NOMO-1 (cell line): ENCODE measurements at regions not wholly inside any gene's neighbourhood (a gene's known extent, or its start where the extent isn't known, plus 50 kb on each side); places are given as distances from the start of the nearest gene placed in this dataset.

ENCODE experiments used
- DNase-seq, 2 experiments: peaks; one replicate each; lab custom pipeline; 2025; ENCODE audit not compliant: unreplicated experiment in 2 of 2; lab: John Stamatoyannopoulos, UW

DNA sequence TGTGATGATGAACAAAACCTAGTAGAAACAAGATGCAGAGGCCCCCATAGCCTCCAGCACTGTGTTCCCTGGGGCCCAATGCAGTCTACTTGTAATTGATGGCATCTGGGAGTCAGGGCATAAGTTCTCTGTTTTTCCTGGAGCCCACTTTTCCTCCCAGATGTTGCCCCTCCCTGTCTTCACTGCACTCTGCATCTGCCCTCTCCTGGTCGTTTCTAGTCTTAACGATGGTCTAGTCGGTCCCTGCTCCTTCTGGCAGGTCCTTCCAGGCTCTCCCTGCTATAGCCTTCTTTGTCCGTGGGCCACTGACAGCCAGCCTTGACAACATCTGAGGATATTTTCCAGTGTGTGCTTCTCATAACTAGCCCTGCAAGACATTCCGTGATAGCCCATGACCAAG is 208.3 kb downstream of the GXYLT1 start:
- DNase-seq = no peak

DNA sequence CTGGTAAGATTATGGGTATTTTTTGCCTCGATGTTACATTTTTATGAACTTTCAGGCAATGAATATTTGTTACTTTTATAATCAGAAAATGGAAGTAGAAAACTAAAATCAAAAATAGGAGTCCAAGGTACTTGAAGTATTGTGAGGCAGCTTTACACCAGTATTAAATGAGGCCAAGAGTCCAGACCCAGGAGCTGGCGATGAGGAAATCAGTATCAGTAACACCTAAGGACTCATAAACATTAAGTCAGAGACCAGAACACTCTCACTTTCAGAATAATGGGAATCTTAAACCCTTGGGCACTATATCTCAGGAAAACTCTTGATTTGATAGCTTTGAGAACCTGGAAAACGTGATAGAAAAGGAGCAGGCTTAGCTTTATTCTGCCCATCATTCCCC is 208.8 kb downstream of the GXYLT1 start:
- DNase-seq = no peak

DNA sequence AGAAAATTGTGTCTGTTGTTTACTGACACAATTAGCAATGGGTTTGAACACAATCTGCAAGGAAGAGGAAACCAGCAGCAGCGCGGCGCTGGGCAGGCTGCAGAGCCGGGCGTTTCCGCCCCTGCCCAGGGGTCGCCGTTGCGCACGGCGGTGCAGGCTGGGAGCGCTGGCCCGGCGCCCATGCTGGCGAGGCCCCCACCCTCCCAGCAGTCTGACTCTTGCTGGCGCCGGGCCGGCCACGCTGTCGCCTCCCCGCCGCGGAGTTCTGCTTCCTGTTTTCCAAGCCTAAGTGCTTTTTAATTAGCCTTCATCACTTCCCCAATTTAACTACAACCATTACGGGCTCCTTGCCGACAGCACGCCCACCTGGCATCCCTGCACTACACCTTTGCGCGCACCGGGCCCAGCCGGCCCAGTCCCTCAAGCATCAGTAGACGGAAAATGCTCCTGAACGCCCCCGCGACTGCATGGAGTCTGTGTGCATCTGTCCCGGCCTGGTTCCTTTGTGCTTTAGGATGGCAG is 212.1 kb downstream of the GXYLT1 start:
- DNase-seq = peak; percentile 93 to 99

DNA sequence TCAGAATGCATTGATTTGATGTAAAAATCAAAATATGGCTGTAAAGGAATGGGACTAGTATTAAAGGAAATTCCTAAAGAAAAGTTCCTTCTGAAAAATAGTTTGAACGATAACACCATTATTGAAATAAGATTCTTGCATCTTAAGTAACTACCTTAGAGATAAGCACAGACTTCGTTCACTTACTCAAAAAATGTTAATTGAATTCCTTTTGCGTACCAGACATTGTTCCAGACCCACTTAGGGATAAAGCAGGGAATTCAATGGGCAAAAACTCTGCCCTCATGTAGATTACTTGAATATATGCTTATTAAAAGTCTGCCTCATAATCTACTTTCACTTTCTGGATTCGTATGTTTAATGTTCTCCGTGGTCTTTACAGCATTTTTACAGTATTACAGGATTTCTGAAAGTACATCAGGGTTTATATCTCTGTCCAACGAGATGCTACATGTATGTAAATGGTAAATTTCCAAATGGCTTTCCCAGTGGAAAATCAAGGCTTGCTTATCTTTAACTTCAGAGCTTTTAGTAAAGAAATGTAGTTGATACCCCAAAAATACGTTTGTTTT is 213.7 kb downstream of the GXYLT1 start:
- DNase-seq = no peak

DNA sequence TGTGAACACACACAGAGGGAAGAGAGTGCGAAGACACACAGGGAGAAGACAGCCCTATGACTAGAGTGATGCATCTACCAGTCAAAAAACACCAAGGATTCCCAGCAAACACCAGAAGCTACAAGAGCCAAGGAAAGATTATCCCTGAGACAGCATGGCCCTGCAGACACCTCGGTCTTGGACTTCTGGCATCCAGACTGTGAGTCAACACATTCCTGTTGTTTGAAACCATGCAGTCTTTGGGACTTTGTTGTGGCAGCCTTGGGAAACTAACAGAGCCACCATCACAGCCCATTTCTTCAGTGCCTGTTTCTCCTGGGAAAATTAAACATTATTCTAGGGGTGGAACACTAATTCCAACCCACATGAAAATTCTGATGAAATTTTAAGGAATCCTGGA is 220.6 kb downstream of the GXYLT1 start:
- no peak for DNase-seq

DNA sequence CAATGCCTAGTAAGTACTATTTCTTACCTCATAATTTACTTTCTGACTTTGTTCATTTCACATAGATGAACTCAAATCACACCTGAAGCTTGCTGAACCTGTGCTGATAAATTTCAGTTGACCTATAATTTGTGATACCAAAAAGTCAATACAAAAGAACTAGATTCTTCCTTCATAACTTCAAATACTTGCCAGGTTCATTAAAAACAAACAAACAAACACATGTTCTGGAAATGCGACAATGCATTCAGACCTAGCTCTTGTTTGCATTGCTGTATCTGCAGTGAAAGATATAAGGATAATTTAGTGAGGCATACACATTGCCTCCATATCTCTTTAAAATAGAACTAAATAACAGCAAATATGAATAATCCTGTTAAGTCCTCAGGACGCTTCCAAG is 221.3 kb downstream of the GXYLT1 start:
- DNase-seq = no peak

DNA sequence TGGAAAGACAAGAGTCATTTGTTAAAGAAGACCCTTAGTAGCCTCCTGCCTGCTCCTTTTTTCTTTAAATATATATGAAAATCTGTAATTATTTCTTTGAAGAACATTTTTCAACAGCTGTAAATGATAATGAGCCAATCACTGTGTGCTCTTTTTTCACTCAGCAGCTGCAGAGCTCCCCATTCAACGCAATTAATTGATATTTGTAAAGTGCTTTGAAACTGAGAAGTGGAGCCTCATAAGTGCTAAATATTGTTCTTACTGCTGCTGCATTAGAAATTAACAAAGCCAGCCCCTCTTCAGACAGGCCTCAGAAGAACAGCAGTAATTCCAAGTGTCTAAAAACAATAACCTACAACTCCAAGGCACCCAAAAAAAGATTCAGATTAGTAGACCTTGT is 224.3 kb downstream of the GXYLT1 start:
- no peak for DNase-seq

DNA sequence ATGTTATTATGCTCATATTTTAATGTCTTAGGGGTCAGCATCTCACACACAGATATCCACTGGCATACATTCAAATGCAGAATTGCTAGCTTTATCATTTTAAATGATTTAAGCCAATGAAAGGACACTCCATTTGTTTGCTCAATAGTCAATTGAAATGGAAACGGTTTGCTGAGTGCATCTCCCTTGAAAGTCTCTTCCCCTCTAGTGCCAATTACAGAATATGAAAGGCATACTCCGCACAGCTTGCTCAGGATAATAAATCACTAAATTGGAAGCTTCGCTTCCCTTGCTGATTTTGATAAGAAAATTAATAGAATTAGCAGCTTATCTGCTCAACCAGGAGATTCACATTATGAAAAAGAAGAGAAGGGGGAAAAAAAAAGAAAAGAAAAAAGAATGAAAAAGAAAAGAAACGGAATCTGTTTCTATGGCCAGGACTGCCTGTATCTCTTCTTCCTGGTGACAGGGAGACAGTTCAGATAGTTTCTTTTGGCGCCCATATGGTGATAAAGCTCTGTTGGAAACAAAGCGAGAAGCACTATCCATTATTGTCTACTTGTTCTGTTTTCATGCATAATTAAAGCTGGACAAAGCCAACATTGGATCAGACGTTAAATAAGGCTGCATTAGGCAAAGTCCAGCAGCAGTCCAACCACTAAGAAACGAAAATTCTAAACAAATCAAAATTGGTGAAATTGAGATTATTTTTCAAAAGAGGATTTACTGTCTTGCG is 225.0 kb downstream of the GXYLT1 start:
- no peak for DNase-seq

DNA sequence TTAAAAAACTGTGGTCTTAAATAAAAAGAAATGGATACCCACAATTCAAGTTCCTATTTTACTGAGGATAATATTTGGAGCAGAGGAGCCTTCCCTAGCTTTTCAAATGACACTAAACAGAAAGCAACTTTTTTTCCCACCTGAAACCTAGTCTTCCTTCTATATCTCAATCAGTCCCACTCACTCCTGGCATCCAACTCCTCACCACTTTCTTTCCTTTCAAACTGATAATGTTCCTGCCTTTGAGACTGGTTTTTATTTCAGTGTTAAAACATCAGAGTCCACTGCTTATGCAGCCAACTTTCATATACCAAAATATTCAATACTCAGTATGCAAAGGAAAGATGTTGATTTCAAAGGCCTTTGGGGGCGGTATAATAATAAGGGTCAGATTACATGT is 225.6 kb downstream of the GXYLT1 start:
- DNase-seq = no peak

DNA sequence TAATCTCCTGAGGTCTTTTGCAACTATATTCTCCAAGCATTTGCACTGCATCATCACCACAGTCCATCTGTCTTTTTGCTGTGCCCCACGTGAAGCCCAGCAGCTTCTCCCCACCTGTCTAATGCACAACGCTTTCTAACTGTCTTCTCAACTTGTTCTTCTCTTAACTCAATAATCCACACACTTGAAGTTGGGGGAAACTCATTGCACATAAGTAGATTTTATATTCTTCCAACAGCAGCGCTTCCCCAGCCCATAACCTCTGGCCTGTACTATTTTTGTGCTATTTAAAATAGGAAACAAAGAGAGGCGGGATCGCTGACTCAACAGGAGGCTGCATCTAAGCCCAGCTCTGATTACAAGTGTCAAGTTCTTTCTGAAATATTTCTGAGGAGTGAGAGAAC is 226.7 kb downstream of the GXYLT1 start:
- DNase-seq = peak; percentile 41 to 71

DNA sequence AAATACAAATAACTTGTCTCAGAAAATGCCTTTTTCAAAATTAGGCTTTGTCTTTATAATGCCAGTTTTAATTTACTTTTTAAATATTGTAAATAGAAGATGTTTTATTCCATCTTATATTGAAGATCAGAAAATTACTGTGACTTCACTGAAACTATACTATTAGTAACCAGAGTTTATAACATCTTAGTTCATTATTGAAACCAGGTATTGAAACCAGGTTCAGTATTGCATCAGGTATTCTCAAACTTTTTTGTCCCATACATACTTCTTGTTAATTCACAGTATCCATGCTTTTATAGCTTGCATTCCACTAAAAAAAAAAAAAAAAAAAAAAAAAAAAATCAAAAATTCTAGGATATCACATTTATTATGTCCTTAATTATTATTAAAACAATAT is 227.5 kb downstream of the GXYLT1 start:
- no peak for DNase-seq

DNA sequence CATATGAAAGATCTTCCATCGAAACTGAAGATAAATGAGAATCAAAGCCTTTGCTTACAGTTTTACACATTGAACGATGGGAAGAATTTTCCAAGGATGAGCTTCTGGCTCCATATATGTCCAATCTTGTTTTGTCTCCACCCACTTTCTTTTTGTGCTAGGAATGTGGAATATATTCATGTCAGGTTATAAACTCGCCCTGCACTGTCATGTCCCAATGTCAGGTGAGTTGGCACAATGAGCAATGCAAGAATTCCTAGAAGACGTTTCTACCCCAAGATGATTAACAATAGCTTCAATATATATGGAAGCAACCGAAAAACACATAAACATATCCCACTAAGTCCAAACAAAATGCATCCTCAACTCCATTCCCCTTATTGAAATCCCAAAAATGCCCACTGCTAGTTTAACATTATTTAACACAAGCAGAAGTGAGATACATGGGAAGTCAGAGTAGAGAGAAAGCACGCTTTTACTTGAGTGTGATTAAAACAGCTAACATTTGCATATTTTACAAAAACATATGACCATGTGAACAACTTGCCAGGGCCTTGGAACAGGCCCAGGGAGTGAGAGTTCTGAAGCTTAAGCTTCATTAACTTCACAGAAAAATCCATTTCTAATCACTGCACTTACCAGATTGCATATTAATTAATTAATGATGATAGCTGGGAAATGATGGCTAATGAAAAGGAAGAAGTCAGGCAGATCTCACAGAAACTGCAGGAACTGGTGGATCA is 233.9 kb downstream of the GXYLT1 start:
- no peak for DNase-seq

DNA sequence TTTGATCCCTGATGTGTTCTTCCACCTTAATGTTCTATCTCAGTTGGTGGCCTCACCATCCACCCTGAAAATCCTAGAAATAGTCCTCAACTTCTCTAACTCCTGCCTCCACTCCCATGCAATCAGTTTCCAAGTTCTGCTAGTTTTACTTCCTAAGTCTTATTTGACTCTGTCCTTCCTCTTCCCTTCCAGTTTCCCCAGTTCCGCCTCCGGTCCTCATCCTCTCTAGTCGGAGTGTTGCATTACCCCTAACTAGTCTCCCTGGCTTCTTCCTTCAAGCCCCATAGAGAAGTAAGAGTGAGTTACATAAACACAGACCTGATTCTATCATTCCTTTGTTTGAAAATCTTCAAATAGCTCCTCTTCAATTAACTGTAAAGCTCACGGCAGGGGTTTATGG is 236.5 kb downstream of the GXYLT1 start:
- DNase-seq = no peak

DNA sequence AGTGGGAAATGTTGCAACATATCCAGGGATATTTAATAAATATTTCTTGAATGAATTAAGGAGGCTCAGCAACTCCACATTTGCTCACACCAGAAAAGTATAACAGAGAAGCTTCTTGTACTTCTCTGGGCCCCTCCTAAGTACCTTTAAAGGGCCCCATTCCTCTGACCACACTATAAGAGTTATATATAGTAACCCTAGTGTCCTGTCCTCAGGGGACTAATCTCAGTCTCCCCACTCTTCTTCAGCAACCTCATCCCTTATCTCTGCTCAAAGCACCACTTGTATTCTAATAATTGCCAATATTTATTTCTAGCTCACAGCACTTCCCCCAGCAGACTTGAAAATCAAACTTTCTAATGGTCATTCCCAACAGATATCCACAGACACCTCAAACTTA is 237.1 kb downstream of the GXYLT1 start:
- DNase-seq = no peak

DNA sequence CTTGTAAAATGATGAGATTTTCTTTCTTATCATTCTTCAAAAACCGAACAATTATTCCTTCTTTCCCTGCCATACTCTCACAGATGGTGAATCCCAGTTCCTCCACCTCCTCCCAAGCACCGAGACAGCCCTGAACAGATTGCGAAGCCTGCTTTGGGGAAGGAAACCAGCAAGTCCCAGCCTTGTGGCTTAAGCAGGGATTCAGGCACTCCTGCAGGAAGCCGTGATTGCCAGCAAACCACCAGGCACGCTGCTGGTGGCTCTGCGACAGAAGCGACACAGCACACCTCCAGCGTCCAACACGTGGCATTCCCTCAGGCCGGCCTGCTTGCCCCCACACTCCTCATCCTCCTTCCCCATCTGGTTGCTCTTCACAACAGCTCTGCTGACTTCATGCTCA is 237.7 kb downstream of the GXYLT1 start:
- no peak for DNase-seq

DNA sequence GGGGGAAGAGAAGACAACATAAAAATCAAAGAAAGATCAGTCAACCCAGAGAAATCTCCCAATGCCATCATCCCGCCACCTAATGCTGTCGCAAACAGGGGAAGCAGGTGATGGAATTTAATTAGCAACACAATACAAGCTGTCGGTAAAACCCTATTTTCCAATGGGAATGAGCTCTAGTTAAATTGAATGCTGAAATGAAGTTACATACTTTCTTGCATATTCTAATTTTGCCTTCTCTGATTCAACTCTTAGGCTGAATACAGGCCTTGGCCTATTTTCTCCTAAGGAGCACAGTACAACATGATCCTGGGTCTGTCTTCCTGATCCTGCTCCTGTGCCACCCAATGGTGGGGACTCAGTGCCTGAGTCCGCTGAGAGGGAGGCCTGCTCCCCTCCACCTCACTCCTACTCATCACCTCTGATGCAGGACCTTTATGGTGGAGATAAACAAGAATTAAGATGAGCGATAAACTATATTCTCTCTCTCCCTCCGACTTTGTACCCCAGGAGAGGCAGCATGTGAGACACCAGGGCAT is 238.8 kb downstream of the GXYLT1 start:
- no peak for DNase-seq

DNA sequence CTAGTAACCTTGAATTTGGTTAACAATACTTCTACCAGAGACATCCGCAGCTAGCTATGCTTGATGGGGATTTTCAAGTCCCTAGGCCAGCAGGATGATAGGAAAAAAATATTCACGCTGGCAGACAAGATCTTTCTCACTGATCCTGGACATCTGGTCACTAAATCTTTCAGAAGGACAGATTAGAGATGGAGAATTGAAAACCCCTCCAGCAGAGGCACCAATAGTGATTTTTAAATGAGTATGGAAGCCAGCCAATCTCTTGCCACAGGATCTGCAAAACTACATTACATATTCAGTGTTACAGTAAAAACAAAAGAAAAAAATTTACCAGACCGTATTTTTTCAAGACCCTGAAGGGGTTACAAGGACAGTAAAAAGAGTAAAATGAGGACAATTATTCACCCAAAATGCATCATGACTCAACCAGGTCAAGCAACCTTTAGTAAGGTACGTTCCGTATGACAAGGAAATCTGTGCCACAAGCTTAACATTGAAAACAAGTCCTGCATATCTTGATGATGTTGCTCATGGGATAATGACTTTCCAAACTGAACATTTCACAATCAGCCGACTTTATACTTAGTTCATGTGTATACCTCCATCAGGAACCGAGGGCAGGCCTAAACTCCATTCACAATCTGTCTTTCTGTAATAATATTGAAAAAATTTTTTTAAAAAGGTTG is 239.5 kb downstream of the GXYLT1 start:
- no peak for DNase-seq

DNA sequence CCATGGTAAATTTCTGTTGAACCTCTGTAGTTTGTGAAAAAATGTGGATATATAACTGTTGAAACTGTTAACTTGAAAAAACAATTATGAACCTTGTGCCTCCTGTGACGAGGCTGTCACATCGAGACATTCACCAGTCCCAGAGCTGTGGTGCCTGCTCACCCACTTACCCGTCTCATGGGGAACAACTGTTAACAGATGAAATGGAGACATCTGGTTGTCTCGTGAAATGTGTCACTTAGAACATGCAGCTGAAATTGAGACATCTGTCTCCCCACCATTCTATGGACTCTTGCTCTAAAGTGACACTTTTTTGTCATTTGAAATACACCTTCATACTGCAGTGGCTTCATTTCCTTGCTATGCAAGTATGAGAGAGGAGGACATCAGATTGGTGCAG is 240.6 kb downstream of the GXYLT1 start:
- DNase-seq = no peak

DNA sequence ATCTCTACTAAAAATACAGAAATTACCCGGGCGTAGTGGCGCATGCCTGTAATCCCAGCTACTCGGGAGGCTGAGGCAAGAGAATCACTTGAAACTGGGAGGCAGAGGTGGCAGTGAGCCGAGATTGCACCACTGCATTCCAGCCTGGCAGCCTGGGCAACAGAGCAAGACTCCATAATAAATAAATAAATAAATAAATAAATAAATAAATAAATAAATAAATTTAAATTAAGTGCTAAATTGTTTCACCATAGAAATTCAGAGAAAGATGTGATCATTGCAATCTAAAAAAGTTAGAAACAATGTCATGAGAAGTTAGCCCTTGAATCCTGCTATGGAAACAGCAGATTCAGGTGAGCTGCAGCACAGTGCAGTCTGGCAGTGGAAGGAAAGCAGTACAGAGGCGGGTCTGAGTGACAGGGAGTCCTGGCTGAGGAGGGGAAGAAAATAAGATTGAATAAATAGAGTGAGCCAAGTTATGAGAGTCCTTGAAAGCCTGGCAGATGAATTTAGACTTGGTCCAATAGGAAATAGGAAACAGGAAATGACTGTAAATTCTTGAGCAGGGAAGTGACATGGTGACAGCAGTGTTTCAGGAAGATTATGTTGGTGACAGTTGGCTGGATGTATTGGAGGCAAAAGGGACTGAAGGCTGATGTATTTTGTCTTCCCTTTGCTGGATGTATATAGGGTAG is 241.5 kb downstream of the GXYLT1 start:
- DNase-seq = no peak

DNA sequence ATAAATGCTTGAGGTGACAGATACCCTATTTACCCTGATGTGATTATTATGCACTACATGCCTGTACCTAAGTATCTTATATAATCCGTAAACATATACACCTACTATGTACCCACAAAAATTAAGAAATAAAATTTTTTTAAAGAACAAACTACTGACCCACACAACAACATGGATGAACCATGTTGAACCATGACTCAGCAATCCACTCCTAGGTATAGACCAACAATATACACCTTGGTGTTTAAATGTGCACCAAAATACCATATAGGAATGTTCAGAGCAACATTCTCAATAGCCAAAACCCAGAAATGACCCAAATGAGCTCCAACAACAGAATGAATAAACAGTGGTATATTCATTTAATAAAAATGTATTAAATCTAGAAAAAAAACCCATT is 245.1 kb downstream of the GXYLT1 start:
- DNase-seq = no peak

DNA sequence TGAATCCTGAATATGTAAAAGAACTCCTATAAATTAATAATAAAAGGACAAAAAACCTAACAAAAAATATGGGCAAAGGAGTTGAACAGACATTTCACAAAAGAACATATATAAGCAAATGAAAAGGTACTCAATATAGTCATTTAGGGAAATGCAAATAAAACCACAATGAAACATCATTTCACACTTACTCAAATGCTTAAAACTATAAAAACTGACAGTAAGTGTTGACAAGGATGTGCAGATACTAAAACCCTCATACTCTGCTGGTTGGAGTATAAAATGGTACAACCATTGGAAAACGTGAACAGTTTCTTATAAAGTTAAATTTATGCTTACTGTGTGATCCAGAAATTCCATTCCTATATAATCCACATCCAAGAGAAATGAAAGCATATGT is 247.1 kb downstream of the GXYLT1 start:
- no peak for DNase-seq
